Mesothelial cell of epicardium (in vitro differentiated cells): ENCODE measurements at regions not wholly inside any gene's neighbourhood (a gene's known extent, or its start where the extent isn't known, plus 50 kb on each side); places are given as distances from the start of the nearest gene placed in this dataset.

Source experiments
- DNase-seq, 2 experiments: peaks; one replicate each; pipeline ENCODE4 v3.0.0; 2021; ENCODE audit warnings: low spot score in 2 of 2; ENCODE audit not compliant: unreplicated experiment in 2 of 2
- H3K27ac Mint-ChIP-seq: 2 replicates; pipeline ENCODE4 v1.8.0; 2021; ENCODE audit warnings: mixed read lengths
- H3K27me3 Mint-ChIP-seq: 2 replicates; pipeline ENCODE4 v1.8.0; 2021; ENCODE audit warnings: low read depth, mixed read lengths
- H3K36me3 Mint-ChIP-seq: 2 replicates; pipeline ENCODE4 v1.8.0; 2021; ENCODE audit warnings: mixed read lengths
- H3K4me1 Mint-ChIP-seq: 2 replicates; pipeline ENCODE4 v1.8.0; 2021; ENCODE audit warnings: mixed read lengths
- H3K4me3 Mint-ChIP-seq: 2 replicates; pipeline ENCODE4 v1.8.0; 2021; ENCODE audit warnings: mild to moderate bottlenecking, moderate library complexity, mixed read lengths
- H3K9me3 Mint-ChIP-seq: 2 replicates; pipeline ENCODE4 v1.8.0; 2021; ENCODE audit warnings: mixed read lengths
- TF ChIP-seq, protein P1 (sequence below): fragments of 200-600 bp; sonication (generic); IDR thresholded peaks from one replicate; pipeline ENCODE4 v1.5.0; 2021; ENCODE audit warnings: antibody characterized with exemption; ENCODE audit not compliant: unreplicated experiment

DNA sequence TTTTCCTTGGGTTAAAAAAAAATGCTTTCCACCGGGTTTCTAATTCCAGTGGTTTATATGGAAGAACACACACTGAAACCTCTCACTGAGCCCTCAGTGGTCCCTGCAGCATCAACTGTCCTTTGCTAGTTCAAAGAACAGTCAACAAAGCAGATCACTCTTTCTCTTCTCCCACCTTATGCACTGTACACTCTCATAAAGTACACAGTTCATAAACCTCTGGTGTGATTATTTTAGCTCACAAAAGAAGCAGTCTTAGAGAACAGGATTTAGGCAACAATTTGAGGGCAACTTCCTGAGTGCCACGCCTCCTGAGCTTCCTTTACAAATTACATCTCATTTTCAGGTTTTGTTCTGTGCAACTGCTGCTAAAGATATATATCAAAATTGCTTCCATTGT, 728.4 kb upstream of the GOLIM4 start:
- H3K36me3 Mint-ChIP-seq: peaks cover 28% of the 10 kb centered on the region
- H3K9me3 Mint-ChIP-seq: no peaks in the 10 kb centered on the region
- DNase-seq: no peak
- H3K4me3 Mint-ChIP-seq: no peak overlapping the region
- H3K4me1 Mint-ChIP-seq: peaks cover 3% of the 10 kb centered on the region
- H3K27ac Mint-ChIP-seq: no peak overlapping the region
- TF ChIP-seq, protein P1, sequence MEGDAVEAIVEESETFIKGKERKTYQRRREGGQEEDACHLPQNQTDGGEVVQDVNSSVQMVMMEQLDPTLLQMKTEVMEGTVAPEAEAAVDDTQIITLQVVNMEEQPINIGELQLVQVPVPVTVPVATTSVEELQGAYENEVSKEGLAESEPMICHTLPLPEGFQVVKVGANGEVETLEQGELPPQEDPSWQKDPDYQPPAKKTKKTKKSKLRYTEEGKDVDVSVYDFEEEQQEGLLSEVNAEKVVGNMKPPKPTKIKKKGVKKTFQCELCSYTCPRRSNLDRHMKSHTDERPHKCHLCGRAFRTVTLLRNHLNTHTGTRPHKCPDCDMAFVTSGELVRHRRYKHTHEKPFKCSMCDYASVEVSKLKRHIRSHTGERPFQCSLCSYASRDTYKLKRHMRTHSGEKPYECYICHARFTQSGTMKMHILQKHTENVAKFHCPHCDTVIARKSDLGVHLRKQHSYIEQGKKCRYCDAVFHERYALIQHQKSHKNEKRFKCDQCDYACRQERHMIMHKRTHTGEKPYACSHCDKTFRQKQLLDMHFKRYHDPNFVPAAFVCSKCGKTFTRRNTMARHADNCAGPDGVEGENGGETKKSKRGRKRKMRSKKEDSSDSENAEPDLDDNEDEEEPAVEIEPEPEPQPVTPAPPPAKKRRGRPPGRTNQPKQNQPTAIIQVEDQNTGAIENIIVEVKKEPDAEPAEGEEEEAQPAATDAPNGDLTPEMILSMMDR: no peak
- no peaks in the 10 kb centered on the region for H3K27me3 Mint-ChIP-seq

DNA sequence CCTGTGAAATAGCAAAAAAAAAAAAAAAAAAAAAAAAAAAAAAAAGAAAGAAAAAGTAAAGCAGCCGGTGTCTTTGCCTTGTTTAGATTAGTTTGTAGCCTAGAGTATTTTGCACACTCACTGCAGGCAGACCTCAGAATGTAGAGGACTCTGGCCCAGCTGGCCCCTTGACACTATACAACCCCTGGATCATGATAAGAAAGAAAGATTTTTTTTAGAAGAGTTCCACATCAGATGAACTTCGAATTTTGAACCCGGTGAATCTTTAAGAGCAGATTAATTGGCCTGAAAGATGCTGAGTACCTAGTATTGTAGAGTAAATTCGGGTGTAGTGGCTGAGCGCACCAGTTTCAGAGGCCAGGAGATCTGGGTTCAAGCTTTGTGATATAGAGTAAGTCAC, 727.7 kb upstream of the GOLIM4 start:
- TF ChIP-seq, protein P1: no peak
- peaks cover 3% of the 10 kb centered on the region for H3K4me1 Mint-ChIP-seq
- H3K27me3 Mint-ChIP-seq: no peaks in the 10 kb centered on the region
- H3K36me3 Mint-ChIP-seq: peaks cover 30% of the 10 kb centered on the region
- DNase-seq: no peak
- H3K9me3 Mint-ChIP-seq: no peaks in the 10 kb centered on the region
- H3K4me3 Mint-ChIP-seq: no peak overlapping the region
- no peak overlapping the region for H3K27ac Mint-ChIP-seq

DNA sequence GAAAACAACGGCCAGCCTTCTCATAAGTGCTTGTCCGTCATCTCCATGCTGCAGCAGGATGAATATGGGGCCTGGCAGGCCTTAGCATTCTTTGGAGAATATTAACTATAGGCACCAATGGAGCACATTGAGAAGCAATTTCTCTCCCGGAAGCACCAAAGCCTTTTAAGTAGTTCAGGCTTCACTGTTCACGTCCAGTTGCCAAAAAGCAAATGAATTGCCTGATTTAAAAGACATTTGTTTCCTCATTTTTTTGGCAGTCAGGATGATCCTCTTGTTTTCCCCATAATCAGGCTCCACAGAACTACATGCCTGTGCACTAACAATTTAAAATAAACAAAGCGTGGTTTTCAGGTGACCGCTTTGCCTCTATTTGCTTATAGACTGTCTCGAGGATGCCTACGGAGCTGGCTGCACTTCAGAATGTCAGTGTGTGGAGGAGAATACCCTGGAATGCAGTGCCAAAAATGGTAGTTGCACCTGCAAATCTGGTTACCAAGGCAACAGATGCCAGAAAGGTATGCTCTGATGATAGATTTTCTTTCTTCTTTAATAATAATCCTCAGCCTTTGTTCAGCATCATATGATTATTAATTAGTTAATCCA, 725.2 kb upstream of the GOLIM4 start:
- Mint-ChIP-seq H3K27me3 (no peaks in the 10 kb centered on the region), H3K36me3 (peaks cover 41% of the 10 kb centered on the region), H3K4me1 (peaks cover 8% of the 10 kb centered on the region), H3K9me3 (no peaks in the 10 kb centered on the region), H3K4me3 (no peak overlapping the region), H3K27ac (no peak overlapping the region)
- no peak for DNase-seq
- TF ChIP-seq, protein P1: no peak

DNA sequence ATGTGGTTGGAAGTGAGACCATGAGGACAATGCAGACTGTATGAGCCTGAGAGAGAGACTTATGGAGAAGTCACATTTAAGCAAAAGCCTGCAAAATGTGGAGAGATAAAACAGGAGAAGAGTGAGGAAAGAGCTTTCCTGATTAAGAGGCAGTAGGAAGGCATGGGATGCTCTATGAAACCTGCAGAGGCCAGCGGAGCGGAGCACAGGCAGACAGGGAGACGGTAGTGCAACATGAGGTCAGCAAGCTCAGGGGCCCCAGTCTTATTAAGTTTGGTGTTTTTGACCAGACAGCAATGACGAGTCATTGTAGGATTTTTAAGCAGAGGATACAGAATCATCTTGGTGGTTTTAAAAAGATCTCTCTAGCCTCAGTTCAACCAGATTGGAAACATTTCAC, 721.5 kb upstream of the GOLIM4 start:
- H3K27ac Mint-ChIP-seq: no peak overlapping the region
- no peaks in the 10 kb centered on the region for H3K27me3 Mint-ChIP-seq
- no peaks in the 10 kb centered on the region for H3K9me3 Mint-ChIP-seq
- DNase-seq: no peak
- peaks cover 17% of the 10 kb centered on the region for H3K4me1 Mint-ChIP-seq
- H3K4me3 Mint-ChIP-seq: no peak overlapping the region
- TF ChIP-seq, protein P1: no peak
- H3K36me3 Mint-ChIP-seq: peaks cover 44% of the 10 kb centered on the region

DNA sequence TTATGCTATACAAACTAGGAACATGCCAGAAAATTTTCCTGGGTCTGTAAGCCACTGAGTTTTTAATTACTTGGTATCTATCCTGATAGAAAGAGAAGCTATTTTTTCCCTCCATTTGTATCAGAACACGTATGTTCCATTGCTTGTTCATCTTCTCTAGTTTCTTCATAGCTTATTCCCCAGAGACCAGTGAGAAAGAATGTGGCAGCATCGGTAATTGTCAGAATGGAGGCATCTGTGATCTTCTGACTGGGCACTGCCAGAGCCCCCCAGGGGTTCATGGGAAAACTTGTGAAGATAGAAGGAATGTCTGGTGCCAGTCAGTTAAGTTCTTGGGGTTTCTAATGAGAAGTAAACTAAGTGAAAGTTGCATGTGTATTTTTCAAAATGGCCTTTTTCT, 720.2 kb upstream of the GOLIM4 start:
- TF ChIP-seq, protein P1: no peak
- Mint-ChIP-seq H3K9me3 (no peaks in the 10 kb centered on the region), H3K36me3 (peaks cover 48% of the 10 kb centered on the region), H3K4me3 (no peak overlapping the region), H3K27me3 (no peaks in the 10 kb centered on the region), H3K27ac (no peak overlapping the region), H3K4me1 (peaks cover 15% of the 10 kb centered on the region)
- DNase-seq: no peak

DNA sequence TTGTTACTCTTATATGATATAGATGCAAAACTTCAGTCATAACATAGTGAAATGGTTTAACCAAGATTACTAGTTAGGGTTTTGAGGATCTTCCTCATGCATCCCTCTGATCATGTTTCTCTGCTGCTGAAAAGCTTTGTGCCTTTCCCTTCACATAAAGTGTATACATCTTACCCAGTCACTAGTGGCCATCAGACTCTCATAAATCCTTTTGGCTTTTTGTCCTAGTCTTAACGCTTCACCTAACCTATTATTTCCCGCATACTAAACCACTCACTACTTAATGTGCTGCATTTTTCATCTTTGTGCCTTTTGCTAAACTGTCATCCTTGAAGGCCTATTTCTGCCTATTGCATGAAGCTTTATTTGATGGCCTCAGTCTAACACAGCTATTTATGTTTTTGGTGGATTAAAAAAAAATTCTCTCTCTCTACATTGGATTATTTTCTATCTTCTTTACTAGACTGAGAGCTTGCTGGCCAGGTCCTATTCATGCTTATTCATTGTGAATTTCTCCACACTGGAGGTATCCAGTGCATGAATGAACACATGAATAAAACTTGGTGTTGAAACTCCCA, 717.6 kb upstream of the GOLIM4 start:
- Mint-ChIP-seq H3K4me3 (no peak overlapping the region), H3K9me3 (no peaks in the 10 kb centered on the region), H3K4me1 (peaks cover 13% of the 10 kb centered on the region), H3K36me3 (peaks cover 48% of the 10 kb centered on the region), H3K27ac (no peak overlapping the region), H3K27me3 (no peaks in the 10 kb centered on the region)
- TF ChIP-seq, protein P1: no peak
- no peak for DNase-seq
